OCI-LY1 (cell line): ENCODE measurements at regions not wholly inside any gene's neighbourhood (a gene's known extent, or its start where the extent isn't known, plus 50 kb on each side); places are given as distances from the start of the nearest gene placed in this dataset.

Experiments used
- EZH2 ChIP-seq: fragments of 200-600 bp; sonication (generic), shearing (Covaris generic); IDR thresholded peaks from 2 replicates; pipeline ENCODE4 v1.8.0; 2017; ENCODE audit warnings: borderline replicate concordance, mixed run types, mild to moderate bottlenecking, antibody characterized with exemption, low read length, moderate library complexity, mixed read lengths
- TF ChIP-seq, protein P1 (sequence below): fragments of 200-600 bp; sonication (generic), shearing (Covaris generic); IDR thresholded peaks from 2 replicates; pipeline ENCODE4 v1.5.1; 2017; ENCODE audit warnings: mild to moderate bottlenecking, antibody characterized with exemption, low read length, moderate library complexity, mixed read lengths

DNA sequence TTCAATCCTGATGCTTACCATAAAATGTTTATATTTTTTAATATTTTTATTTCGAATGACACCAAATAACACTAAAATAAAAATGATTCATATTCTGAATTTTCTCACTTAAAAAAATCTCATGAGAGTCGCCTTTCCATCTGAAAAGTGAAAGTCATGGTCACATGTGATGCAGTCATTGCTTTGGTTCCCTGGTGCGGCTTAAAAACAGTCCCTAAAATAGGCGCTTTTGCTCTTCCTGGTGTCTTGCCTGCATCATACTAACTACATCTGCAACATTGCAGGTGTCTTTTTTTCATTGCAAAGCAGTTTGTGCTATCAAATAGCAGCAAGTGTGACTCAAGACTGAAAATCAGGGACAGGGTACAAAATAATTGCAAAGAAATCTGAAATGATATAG lies 185.2 kb upstream of the NREP start:
- TF ChIP-seq, protein P1, sequence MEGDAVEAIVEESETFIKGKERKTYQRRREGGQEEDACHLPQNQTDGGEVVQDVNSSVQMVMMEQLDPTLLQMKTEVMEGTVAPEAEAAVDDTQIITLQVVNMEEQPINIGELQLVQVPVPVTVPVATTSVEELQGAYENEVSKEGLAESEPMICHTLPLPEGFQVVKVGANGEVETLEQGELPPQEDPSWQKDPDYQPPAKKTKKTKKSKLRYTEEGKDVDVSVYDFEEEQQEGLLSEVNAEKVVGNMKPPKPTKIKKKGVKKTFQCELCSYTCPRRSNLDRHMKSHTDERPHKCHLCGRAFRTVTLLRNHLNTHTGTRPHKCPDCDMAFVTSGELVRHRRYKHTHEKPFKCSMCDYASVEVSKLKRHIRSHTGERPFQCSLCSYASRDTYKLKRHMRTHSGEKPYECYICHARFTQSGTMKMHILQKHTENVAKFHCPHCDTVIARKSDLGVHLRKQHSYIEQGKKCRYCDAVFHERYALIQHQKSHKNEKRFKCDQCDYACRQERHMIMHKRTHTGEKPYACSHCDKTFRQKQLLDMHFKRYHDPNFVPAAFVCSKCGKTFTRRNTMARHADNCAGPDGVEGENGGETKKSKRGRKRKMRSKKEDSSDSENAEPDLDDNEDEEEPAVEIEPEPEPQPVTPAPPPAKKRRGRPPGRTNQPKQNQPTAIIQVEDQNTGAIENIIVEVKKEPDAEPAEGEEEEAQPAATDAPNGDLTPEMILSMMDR, result no peak
- TF ChIP-seq EZH2, result no peak
